T-helper 17 cell (primary cell): ENCODE measurements at regions not wholly inside any gene's neighbourhood (a gene's known extent, or its start where the extent isn't known, plus 50 kb on each side); places are given as distances from the start of the nearest gene placed in this dataset.

Source experiments
- ATAC-seq: fragments of 150-1000 bp; cut with Tn5 transposase; 2 replicates; pipeline ENCODE4 v1.10.0; 2021; ENCODE audit warnings: mild to moderate bottlenecking, moderate library complexity
- DNase-seq, 3 donors: peaks; one replicate each; pipeline versions ENCODE4 v3.0.0 to v3.0.0-alpha.2; 2020 to 2021
- H3K9me3 ChIP-seq: one replicate; pipeline ENCODE4 v1.7.0; 2013; ENCODE audit warnings: low read length, mild to moderate bottlenecking; ENCODE audit not compliant: control insufficient read depth, poor library complexity, severe bottlenecking
- H3K27ac Mint-ChIP-seq: one replicate; pipeline ENCODE4 v1.8.0; 2022; ENCODE audit warnings: mild to moderate bottlenecking, moderate library complexity, mixed read lengths
- H3K27me3 Mint-ChIP-seq: one replicate; pipeline ENCODE4 v1.8.0; 2022; ENCODE audit warnings: mixed read lengths
- H3K36me3 Mint-ChIP-seq: one replicate; pipeline ENCODE4 v1.8.0; 2022; ENCODE audit warnings: low read depth, mixed read lengths
- H3K4me1 Mint-ChIP-seq: one replicate; pipeline ENCODE4 v1.8.0; 2022; ENCODE audit warnings: mild to moderate bottlenecking, mixed read lengths
- H3K4me3 Mint-ChIP-seq: one replicate; pipeline ENCODE4 v1.8.0; 2022; ENCODE audit warnings: mild to moderate bottlenecking, moderate library complexity, mixed read lengths

GRCh38 chr12:91861554-91861953, 284.1 kb downstream of the BTG1 start:
- Mint-ChIP-seq H3K4me3 (no peak overlapping the region), H3K27me3 (no peaks in the 10 kb centered on the region), H3K36me3 (peaks cover 3% of the 10 kb centered on the region), H3K4me1 (peaks cover 5% of the 10 kb centered on the region), H3K27ac (no peak overlapping the region)
- ATAC-seq (no peak), DNase-seq (no peak)
- H3K9me3 ChIP-seq, result no peaks in the 10 kb centered on the region

GRCh38 chr12:91859347-91859746, 286.3 kb downstream of the BTG1 start:
- H3K36me3 Mint-ChIP-seq, result peaks cover 3% of the 10 kb centered on the region
- no peaks in the 10 kb centered on the region for H3K9me3 ChIP-seq
- no peak overlapping the region for H3K27ac Mint-ChIP-seq
- H3K4me3 Mint-ChIP-seq, result no peak overlapping the region
- DNase-seq (no peak), ATAC-seq (no peak)
- peaks cover 11% of the 10 kb centered on the region for H3K4me1 Mint-ChIP-seq
- H3K27me3 Mint-ChIP-seq, result no peaks in the 10 kb centered on the region

- H3K36me3 Mint-ChIP-seq, result peaks cover 3% of the 10 kb centered on the region
- peaks cover 11% of the 10 kb centered on the region for H3K4me1 Mint-ChIP-seq
- H3K4me3 Mint-ChIP-seq, result no peak overlapping the region
- no peak overlapping the region for H3K27ac Mint-ChIP-seq
- DNase-seq (no peak), ATAC-seq (no peak)
- H3K27me3 Mint-ChIP-seq, result no peaks in the 10 kb centered on the region
- no peaks in the 10 kb centered on the region for H3K9me3 ChIP-seq
These were observed 287.7 kb downstream of the BTG1 start for GRCh38 chr12:91857813-91858542.

- H3K4me1 Mint-ChIP-seq, result peaks cover 14% of the 10 kb centered on the region
- no peaks in the 10 kb centered on the region for H3K27me3 Mint-ChIP-seq
- ATAC-seq, result no peak
- no peak overlapping the region for H3K27ac Mint-ChIP-seq
- peaks cover 2% of the 10 kb centered on the region for H3K36me3 Mint-ChIP-seq
- H3K9me3 ChIP-seq, result no peaks in the 10 kb centered on the region
- no peak for DNase-seq
- no peak overlapping the region for H3K4me3 Mint-ChIP-seq
These were observed 290.9 kb downstream of the BTG1 start for GRCh38 chr12:91854725-91855124.

GRCh38 chr12:91853350-91854127, 292.1 kb downstream of the BTG1 start:
- Mint-ChIP-seq H3K27me3 (no peaks in the 10 kb centered on the region), H3K4me1 (peaks cover 14% of the 10 kb centered on the region), H3K27ac (peak overlapping the region; percentile 6), H3K36me3 (peaks cover 2% of the 10 kb centered on the region), H3K4me3 (no peak overlapping the region)
- DNase-seq, result no peak
- no peak for ATAC-seq
- H3K9me3 ChIP-seq, result no peaks in the 10 kb centered on the region

- H3K27me3 Mint-ChIP-seq, result no peaks in the 10 kb centered on the region
- H3K4me1 Mint-ChIP-seq, result peaks cover 14% of the 10 kb centered on the region
- H3K4me3 Mint-ChIP-seq, result no peak overlapping the region
- H3K9me3 ChIP-seq, result no peaks in the 10 kb centered on the region
- ATAC-seq (no peak), DNase-seq (no peak)
- peaks cover 3% of the 10 kb centered on the region for H3K36me3 Mint-ChIP-seq
- H3K27ac Mint-ChIP-seq, result peak overlapping the region; percentile 6
These were observed 293.0 kb downstream of the BTG1 start for GRCh38 chr12:91852634-91853033.

GRCh38 chr12:91851741-91852477, 293.7 kb downstream of the BTG1 start:
- Mint-ChIP-seq H3K4me3 (no peak overlapping the region), H3K4me1 (peaks cover 14% of the 10 kb centered on the region), H3K27ac (peak overlapping the region; percentile 6), H3K36me3 (peaks cover 3% of the 10 kb centered on the region), H3K27me3 (no peaks in the 10 kb centered on the region)
- no peak for ATAC-seq
- DNase-seq, result no peak
- no peaks in the 10 kb centered on the region for H3K9me3 ChIP-seq

- ATAC-seq, result no peak
- Mint-ChIP-seq H3K27ac (no peak overlapping the region), H3K4me3 (no peak overlapping the region), H3K36me3 (peaks cover 2% of the 10 kb centered on the region), H3K4me1 (no peaks in the 10 kb centered on the region), H3K27me3 (no peaks in the 10 kb centered on the region)
- DNase-seq, result no peak
- peaks cover 2% of the 10 kb centered on the region for H3K9me3 ChIP-seq
These were observed 299.1 kb downstream of the BTG1 start for GRCh38 chr12:91846466-91847055.

GRCh38 chr12:91845365-91845764, 300.3 kb downstream of the BTG1 start:
- Mint-ChIP-seq H3K36me3 (peaks cover 2% of the 10 kb centered on the region), H3K27ac (no peak overlapping the region), H3K4me1 (no peaks in the 10 kb centered on the region), H3K27me3 (no peaks in the 10 kb centered on the region), H3K4me3 (no peak overlapping the region)
- peaks cover 2% of the 10 kb centered on the region for H3K9me3 ChIP-seq
- DNase-seq (no peak), ATAC-seq (no peak)

GRCh38 chr12:91841822-91842221, 303.8 kb downstream of the BTG1 start:
- no peak overlapping the region for H3K27ac Mint-ChIP-seq
- no peaks in the 10 kb centered on the region for H3K27me3 Mint-ChIP-seq
- H3K9me3 ChIP-seq, result peaks cover 2% of the 10 kb centered on the region
- no peaks in the 10 kb centered on the region for H3K36me3 Mint-ChIP-seq
- no peak overlapping the region for H3K4me3 Mint-ChIP-seq
- no peaks in the 10 kb centered on the region for H3K4me1 Mint-ChIP-seq
- DNase-seq (no peak), ATAC-seq (no peak)

GRCh38 chr12:91836696-91837095, 308.9 kb downstream of the BTG1 start:
- DNase-seq (no peak), ATAC-seq (no peak)
- Mint-ChIP-seq H3K27me3 (no peaks in the 10 kb centered on the region), H3K4me3 (no peak overlapping the region), H3K27ac (no peak overlapping the region), H3K36me3 (no peaks in the 10 kb centered on the region), H3K4me1 (no peaks in the 10 kb centered on the region)
- no peaks in the 10 kb centered on the region for H3K9me3 ChIP-seq

GRCh38 chr12:91836264-91836663, 309.4 kb downstream of the BTG1 start:
- DNase-seq (no peak), ATAC-seq (no peak)
- Mint-ChIP-seq H3K4me1 (no peaks in the 10 kb centered on the region), H3K27ac (no peak overlapping the region), H3K36me3 (no peaks in the 10 kb centered on the region), H3K4me3 (no peak overlapping the region), H3K27me3 (no peaks in the 10 kb centered on the region)
- H3K9me3 ChIP-seq, result no peaks in the 10 kb centered on the region

- Mint-ChIP-seq H3K27ac (peak overlapping the region; percentile 0), H3K4me3 (no peak overlapping the region)
- no peak for DNase-seq
These were observed 310.0 kb downstream of the BTG1 start for GRCh38 chr12:91835693-91836092.

More at GRCh38 chr12:91835693-91836092, 310.0 kb downstream of the BTG1 start:
- H3K4me1 Mint-ChIP-seq, result no peaks in the 10 kb centered on the region
- H3K27me3 Mint-ChIP-seq, result no peaks in the 10 kb centered on the region
- H3K9me3 ChIP-seq, result no peaks in the 10 kb centered on the region
- no peaks in the 10 kb centered on the region for H3K36me3 Mint-ChIP-seq
- no peak for ATAC-seq
